GM12892 (cell line): ENCODE measurements at regions not wholly inside any gene's neighbourhood (a gene's known extent, or its start where the extent isn't known, plus 50 kb on each side); places are given as distances from the start of the nearest gene placed in this dataset.

Experiments used
- POLR2A ChIP-seq: IDR thresholded peaks from 2 replicates; pipeline ENCODE4 v1.6.1; 2011; ENCODE audit warnings: low read depth, low read length, control low read depth
- POLR2AphosphoS5 ChIP-seq: IDR thresholded peaks from 2 replicates; pipeline ENCODE4 v1.6.1; 2011; ENCODE audit warnings: low read depth, low read length, control low read depth

DNA sequence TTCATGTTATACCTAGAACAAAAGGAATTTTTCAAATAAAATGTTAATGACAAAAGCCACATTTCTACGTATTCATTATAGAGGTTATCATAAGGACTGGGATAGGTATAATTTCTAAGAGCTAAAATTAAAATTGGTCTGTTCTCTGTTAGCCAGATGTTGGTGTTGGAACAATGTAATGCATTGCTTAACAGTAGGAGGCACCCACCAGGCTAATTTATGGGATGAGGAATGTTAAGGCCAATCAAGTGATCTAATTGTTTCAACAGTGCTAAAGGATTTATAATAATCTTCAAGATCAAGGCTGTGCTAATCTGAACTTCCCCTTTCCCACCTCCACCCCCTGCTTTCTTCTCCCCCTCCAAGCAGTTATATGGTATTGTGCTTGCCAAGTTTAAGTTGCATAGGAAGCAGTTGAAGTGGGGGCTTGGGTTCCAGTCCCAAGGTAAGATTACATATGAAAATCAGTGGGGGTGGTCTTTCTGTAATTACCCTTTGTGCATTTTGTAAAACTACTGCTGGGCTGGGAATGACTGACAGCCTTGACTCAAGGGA, 89.2 kb upstream of the BACH2 start:
- TF ChIP-seq POLR2A (no peak), POLR2AphosphoS5 (no peak)
